ENCODE measurements at regions not wholly inside any gene's neighbourhood (a gene's known extent, or its start where the extent isn't known, plus 50 kb on each side); places are given as distances from the start of the nearest gene placed in this dataset.

DNA sequence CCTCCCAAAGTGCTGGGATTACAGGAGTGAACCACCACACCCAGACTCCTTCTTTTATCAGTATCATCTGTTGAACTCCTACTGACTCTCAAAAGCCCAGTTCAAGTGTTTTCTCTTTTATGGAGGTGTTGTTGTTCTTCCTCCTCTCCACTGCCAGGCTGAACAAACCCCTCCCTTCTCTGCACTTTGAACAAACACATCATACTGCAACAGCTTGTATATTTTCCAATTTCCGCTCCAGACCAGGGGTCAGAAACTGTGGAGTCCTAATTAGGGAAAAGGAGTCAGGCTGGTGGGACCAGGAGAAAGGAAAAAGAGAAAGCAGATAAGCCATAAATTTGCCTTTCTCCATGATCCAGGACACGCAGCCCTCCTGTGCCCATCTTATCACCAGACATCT, 148.1 kb upstream of the HMHB1 start:
- TF ChIP-seq FOXP2 (optimal IDR thresholded peaks at IDR 0.05; ENCODE audit: control extremely low read depth, extremely low read length, insufficient read depth) (no peak), EZH2 (IDR thresholded peaks at IDR 0.05) (no peak), POLR2AphosphoS5 (IDR thresholded peaks at IDR 0.05; ENCODE audit: borderline replicate concordance, low read depth, low read length) (no peak)
- H3K9ac ChIP-seq (ENCODE audit: insufficient read length) = no peak overlapping the region
- DNase-seq (ENCODE audit: low read depth, low spot score) = no peak
- no peaks in the 10 kb centered on the region for H3K36me3 ChIP-seq (ENCODE audit: insufficient read depth, low read length)
- H3K27ac ChIP-seq = no peak overlapping the region
- no peaks in the 10 kb centered on the region; the same call in 1 of the 2 replicates for H3K9me3 ChIP-seq (ENCODE audit: low read depth, low read length)
- H3K4me3 ChIP-seq = no peak overlapping the region

DNA sequence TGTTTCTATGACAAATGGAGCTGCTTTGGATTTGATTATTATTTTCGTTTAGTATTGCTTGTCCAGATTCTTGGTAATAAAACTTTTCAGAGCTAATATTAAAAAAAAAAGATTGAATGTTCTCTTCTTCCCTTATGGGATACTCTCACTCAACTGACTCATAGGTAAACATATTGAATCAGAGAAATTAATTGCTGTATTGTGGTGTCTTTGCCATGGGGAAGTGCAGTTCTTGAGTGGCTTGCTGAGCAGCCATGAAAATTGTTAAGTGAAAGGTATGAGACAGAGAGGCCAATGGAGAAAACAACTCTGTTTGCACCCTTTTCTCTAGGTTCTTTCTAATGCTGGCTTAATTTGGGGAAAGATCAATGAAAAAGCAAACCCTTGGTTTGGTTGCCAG, 149.9 kb upstream of the HMHB1 start:
- H3K9me3 ChIP-seq (ENCODE audit: low read depth, low read length) = no peaks in the 10 kb centered on the region; the same call in 1 of the 2 replicates
- no peak overlapping the region for H3K9ac ChIP-seq (ENCODE audit: insufficient read length)
- H3K27ac ChIP-seq = no peak overlapping the region
- no peak for DNase-seq (ENCODE audit: low read depth, low spot score)
- TF ChIP-seq FOXP2 (optimal IDR thresholded peaks at IDR 0.05; ENCODE audit: control extremely low read depth, extremely low read length, insufficient read depth) (no peak), POLR2AphosphoS5 (IDR thresholded peaks at IDR 0.05; ENCODE audit: borderline replicate concordance, low read depth, low read length) (no peak), EZH2 (IDR thresholded peaks at IDR 0.05) (no peak)
- no peak overlapping the region for H3K4me3 ChIP-seq
- H3K36me3 ChIP-seq (ENCODE audit: insufficient read depth, low read length) = no peaks in the 10 kb centered on the region

DNA sequence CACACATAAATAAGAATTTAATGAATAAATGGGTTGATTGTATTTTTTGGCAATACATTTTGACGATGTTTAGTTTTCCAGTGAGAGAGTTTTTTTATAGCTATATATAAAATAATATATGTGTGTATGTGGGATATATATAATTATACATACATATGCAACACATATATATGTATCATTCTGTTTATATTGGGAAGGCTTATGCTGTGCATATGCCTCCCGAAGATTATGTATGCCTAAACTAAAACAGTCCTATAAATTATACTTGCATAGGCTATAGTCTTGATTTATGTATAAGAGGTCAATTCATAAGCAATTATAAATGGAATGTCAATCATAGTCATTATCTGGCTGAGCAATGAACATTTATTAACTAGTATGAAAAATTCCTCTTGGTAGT, 151.3 kb upstream of the HMHB1 start:
- Histone ChIP-seq H3K9me3 (ENCODE audit: low read depth, low read length) (no peaks in the 10 kb centered on the region; the same call in 1 of the 2 replicates), H3K27ac (no peak overlapping the region), H3K4me3 (no peak overlapping the region), H3K36me3 (ENCODE audit: insufficient read depth, low read length) (no peaks in the 10 kb centered on the region), H3K9ac (ENCODE audit: insufficient read length) (no peak overlapping the region)
- DNase-seq (ENCODE audit: low read depth, low spot score) = no peak
- TF ChIP-seq POLR2AphosphoS5 (IDR thresholded peaks at IDR 0.05; ENCODE audit: borderline replicate concordance, low read depth, low read length) (no peak), EZH2 (IDR thresholded peaks at IDR 0.05) (no peak), FOXP2 (optimal IDR thresholded peaks at IDR 0.05; ENCODE audit: control extremely low read depth, extremely low read length, insufficient read depth) (no peak)

DNA sequence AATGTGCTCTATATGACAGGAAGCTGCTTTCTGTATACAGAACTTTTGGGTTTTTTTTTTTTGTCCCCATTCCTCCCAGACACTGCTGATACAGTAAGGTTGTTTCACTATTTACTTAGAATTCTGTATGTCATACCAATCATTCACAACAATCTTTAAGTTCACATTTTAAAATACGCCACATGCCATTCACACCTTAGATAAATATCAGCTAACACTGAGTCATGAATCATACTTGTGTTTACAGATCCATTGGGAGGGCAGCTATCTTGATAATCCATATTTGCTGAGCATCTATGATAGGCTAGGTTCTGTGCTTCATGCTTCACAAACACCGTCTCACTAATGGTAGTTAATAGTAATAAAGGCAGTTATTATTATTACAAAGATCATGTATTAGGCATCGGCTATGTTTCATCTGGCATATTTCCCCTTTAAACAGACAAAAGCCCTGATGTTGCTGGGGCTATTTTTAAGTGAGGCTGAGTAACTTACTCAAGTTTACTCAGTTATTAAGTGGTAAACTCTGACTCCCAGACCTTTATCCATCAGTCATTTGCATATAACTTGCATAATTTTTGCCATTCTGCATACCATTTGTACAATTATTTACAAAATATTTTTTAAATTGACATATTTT, 152.2 kb upstream of the HMHB1 start:
- no peak overlapping the region for H3K9ac ChIP-seq (ENCODE audit: insufficient read length)
- TF ChIP-seq FOXP2 (optimal IDR thresholded peaks at IDR 0.05; ENCODE audit: control extremely low read depth, extremely low read length, insufficient read depth) (no peak), EZH2 (IDR thresholded peaks at IDR 0.05) (no peak), POLR2AphosphoS5 (IDR thresholded peaks at IDR 0.05; ENCODE audit: borderline replicate concordance, low read depth, low read length) (no peak)
- H3K4me3 ChIP-seq = no peak overlapping the region
- H3K9me3 ChIP-seq (ENCODE audit: low read depth, low read length) = no peaks in the 10 kb centered on the region; the same call in 1 of the 2 replicates
- DNase-seq (ENCODE audit: low read depth, low spot score) = no peak
- no peak overlapping the region for H3K27ac ChIP-seq
- H3K36me3 ChIP-seq (ENCODE audit: insufficient read depth, low read length) = no peaks in the 10 kb centered on the region

DNA sequence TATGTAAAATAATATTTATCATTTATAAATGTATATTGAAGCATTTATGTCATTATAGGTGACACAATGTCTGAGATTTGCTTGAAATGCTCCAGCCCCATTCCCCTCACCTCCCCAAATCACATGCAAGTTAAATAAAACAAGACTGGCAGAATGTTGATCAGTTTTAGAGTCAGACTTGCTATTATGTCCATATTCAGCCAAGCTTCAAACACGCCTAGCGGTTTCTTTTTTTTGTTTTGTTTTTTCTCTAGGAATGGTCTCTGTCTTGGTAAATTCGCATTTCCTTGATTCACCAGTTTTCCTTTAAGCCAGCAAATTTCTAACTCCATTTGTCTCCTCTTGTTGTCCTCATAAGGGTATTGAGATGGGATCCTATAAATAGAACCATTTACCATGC, 153.0 kb upstream of the HMHB1 start:
- Histone ChIP-seq H3K9me3 (ENCODE audit: low read depth, low read length) (no peaks in the 10 kb centered on the region; the same call in 1 of the 2 replicates), H3K27ac (no peak overlapping the region), H3K4me3 (no peak overlapping the region), H3K36me3 (ENCODE audit: insufficient read depth, low read length) (no peaks in the 10 kb centered on the region), H3K9ac (ENCODE audit: insufficient read length) (no peak overlapping the region)
- DNase-seq (ENCODE audit: low read depth, low spot score) = no peak
- TF ChIP-seq FOXP2 (optimal IDR thresholded peaks at IDR 0.05; ENCODE audit: control extremely low read depth, extremely low read length, insufficient read depth) = no peak
- no peak for TF ChIP-seq EZH2 (IDR thresholded peaks at IDR 0.05)
- TF ChIP-seq POLR2AphosphoS5 (IDR thresholded peaks at IDR 0.05; ENCODE audit: borderline replicate concordance, low read depth, low read length) = no peak

DNA sequence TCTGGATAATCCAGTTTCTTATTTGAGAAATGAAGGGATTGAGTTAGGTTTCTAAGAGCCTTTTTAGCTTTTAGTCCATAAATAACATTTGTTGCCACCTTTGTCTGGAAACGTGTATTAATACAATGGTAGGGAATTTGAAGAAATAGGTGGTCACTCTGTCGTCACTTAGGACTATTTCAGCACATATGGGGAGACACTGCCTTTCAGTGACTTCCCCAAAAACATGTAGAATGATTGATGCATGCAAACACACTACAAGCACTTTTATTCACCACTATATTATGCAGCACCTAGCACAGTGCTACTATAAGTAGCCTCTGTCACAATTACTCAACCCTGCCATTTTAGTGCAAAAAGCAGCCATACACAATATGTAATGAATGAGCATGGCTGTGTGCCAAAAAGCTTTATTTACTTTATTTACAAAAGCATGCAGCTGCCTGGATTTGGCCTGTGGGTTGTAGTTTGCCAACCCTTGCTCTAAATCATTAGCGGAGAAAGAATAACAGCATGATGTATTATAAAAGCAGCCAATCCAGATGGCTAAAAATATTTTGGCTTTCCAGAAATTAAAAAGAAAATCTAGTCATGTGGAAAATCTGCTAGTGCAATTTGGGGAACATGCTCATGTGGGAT, 154.2 kb upstream of the HMHB1 start:
- no peaks in the 10 kb centered on the region for H3K36me3 ChIP-seq (ENCODE audit: insufficient read depth, low read length)
- H3K4me3 ChIP-seq = no peak overlapping the region
- no peak overlapping the region for H3K9ac ChIP-seq (ENCODE audit: insufficient read length)
- no peak overlapping the region for H3K27ac ChIP-seq
- no peak for TF ChIP-seq FOXP2 (optimal IDR thresholded peaks at IDR 0.05; ENCODE audit: control extremely low read depth, extremely low read length, insufficient read depth)
- TF ChIP-seq EZH2 (IDR thresholded peaks at IDR 0.05) = no peak
- TF ChIP-seq POLR2AphosphoS5 (IDR thresholded peaks at IDR 0.05; ENCODE audit: borderline replicate concordance, low read depth, low read length) = no peak
- no peak for DNase-seq (ENCODE audit: low read depth, low spot score)
- H3K9me3 ChIP-seq (ENCODE audit: low read depth, low read length) = no peaks in the 10 kb centered on the region; the same call in 1 of the 2 replicates

DNA sequence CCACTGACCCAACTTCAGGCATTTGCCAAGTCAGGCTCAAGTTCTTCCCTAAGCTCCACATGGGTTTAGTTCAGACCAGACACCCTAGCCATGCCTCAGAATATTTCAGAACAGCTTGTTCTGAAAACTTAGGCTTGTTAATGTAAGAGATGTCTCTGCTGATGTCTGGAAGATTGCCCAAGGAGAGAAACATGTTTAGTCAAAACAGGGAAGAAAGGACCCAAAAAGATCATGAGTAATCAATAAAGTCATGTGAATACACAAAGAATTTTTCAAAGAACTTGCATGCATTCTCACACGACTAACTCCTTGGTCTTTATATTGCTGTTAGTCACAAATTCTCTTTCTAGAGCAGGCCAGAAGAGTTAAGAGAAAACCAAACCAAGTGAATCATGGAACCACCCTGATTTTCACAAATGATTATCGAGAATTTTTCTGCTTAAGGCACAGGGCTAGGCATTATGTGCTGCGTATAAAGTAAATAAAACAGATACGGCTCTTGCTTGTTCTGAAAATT, 158.1 kb upstream of the HMHB1 start:
- no peak overlapping the region for H3K4me3 ChIP-seq
- H3K9me3 ChIP-seq (ENCODE audit: low read depth, low read length) = no peaks in the 10 kb centered on the region
- TF ChIP-seq FOXP2 (optimal IDR thresholded peaks at IDR 0.05; ENCODE audit: control extremely low read depth, extremely low read length, insufficient read depth) (no peak), POLR2AphosphoS5 (IDR thresholded peaks at IDR 0.05; ENCODE audit: borderline replicate concordance, low read depth, low read length) (no peak), EZH2 (IDR thresholded peaks at IDR 0.05) (no peak)
- no peak overlapping the region for H3K9ac ChIP-seq (ENCODE audit: insufficient read length)
- H3K27ac ChIP-seq = no peak overlapping the region
- no peak for DNase-seq (ENCODE audit: low read depth, low spot score)
- H3K36me3 ChIP-seq (ENCODE audit: insufficient read depth, low read length) = no peaks in the 10 kb centered on the region

DNA sequence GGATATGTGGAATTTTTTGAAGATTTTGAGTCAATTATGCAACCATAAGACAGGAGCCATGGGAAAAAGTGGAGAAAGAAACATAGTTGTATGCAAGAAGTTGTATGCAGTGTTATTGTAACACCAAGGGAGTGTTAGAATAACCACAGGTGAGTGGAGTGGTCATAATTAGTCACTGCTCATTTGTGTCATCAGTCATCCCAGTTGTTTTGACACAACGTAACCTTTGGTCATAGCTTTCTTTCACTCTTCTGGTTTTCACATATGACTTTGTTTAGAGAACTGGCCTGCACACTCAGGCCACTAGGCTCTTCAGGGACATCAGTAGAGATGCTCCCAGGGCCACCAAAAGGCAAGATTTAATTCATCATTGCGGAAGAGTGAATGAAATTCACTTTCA, 158.7 kb upstream of the HMHB1 start:
- H3K27ac ChIP-seq = no peak overlapping the region
- no peak overlapping the region for H3K4me3 ChIP-seq
- H3K9me3 ChIP-seq (ENCODE audit: low read depth, low read length) = no peaks in the 10 kb centered on the region
- H3K9ac ChIP-seq (ENCODE audit: insufficient read length) = no peak overlapping the region
- no peak for DNase-seq (ENCODE audit: low read depth, low spot score)
- TF ChIP-seq POLR2AphosphoS5 (IDR thresholded peaks at IDR 0.05; ENCODE audit: borderline replicate concordance, low read depth, low read length) (no peak), EZH2 (IDR thresholded peaks at IDR 0.05) (no peak), FOXP2 (optimal IDR thresholded peaks at IDR 0.05; ENCODE audit: control extremely low read depth, extremely low read length, insufficient read depth) (no peak)
- H3K36me3 ChIP-seq (ENCODE audit: insufficient read depth, low read length) = no peaks in the 10 kb centered on the region

All from SK-N-MC (cell line).